GM21737 (cell line): ENCODE measurements at regions not wholly inside any gene's neighbourhood (a gene's known extent, or its start where the extent isn't known, plus 50 kb on each side); places are given as distances from the start of the nearest gene placed in this dataset.
"Not testable (repeated sequence)": the region's sequence is repeated elsewhere in the genome, so short reads cannot be mapped to it uniquely, and the experiment has no call there.

ENCODE experiments used
- ATAC-seq: cut with Tn5 transposase; IDR thresholded peaks from one replicate; pipeline ENCODE4 v1.9.1; 2021; ENCODE audit warnings: mild to moderate bottlenecking, moderate library complexity; ENCODE audit not compliant: unreplicated experiment

GRCh38 chr22:25281675-25282345 is 62.4 kb downstream of the CRYBB2 start:
- ATAC-seq = no peak

GRCh38 chr22:25282346-25282670 is 62.9 kb downstream of the CRYBB2 start:
- no peak for ATAC-seq

- no peak for ATAC-seq
Observed at GRCh38 chr22:25282671-25283561, 63.5 kb downstream of the CRYBB2 start.

- not testable (repeated sequence) for ATAC-seq
Observed at GRCh38 chr22:25288481-25288880, 69.0 kb downstream of the CRYBB2 start.

GRCh38 chr22:25301912-25302311 is 82.5 kb downstream of the CRYBB2 start:
- ATAC-seq = not testable (repeated sequence)

- not testable (repeated sequence) for ATAC-seq
Observed at GRCh38 chr22:25309586-25309985, 90.1 kb downstream of the CRYBB2 start.

GRCh38 chr22:25311924-25312323 is 92.5 kb downstream of the CRYBB2 start:
- not testable (repeated sequence) for ATAC-seq

- ATAC-seq = no peak
Observed at GRCh38 chr22:25318081-25318823, 98.8 kb downstream of the CRYBB2 start.

- ATAC-seq = no peak
Observed at GRCh38 chr22:25327018-25327755, 107.7 kb downstream of the CRYBB2 start.

- no peak for ATAC-seq
Observed at GRCh38 chr22:25331050-25331449, 111.6 kb downstream of the CRYBB2 start.

GRCh38 chr22:25331911-25332310 is 112.5 kb downstream of the CRYBB2 start:
- ATAC-seq = not testable (repeated sequence)

- no peak for ATAC-seq
Observed at GRCh38 chr22:25332386-25332785, 112.9 kb downstream of the CRYBB2 start.

GRCh38 chr22:25334162-25334490 is 114.7 kb downstream of the CRYBB2 start:
- no peak for ATAC-seq

- not testable (repeated sequence) for ATAC-seq
Observed at GRCh38 chr22:25334631-25335030, 115.2 kb downstream of the CRYBB2 start.

GRCh38 chr22:25335276-25335675 is 115.8 kb downstream of the CRYBB2 start:
- ATAC-seq = not testable (repeated sequence)

GRCh38 chr22:25340536-25340935 is 121.1 kb downstream of the CRYBB2 start:
- not testable (repeated sequence) for ATAC-seq

GRCh38 chr22:25344366-25344765 is 124.9 kb downstream of the CRYBB2 start:
- not testable (repeated sequence) for ATAC-seq

- ATAC-seq = no peak
Observed at GRCh38 chr22:25346859-25347751, 127.7 kb downstream of the CRYBB2 start.

GRCh38 chr22:25347752-25348102 is 128.3 kb downstream of the CRYBB2 start:
- no peak for ATAC-seq

- no peak for ATAC-seq
Observed at GRCh38 chr22:25348391-25348790, 129.0 kb downstream of the CRYBB2 start.
